Activated CD4-positive, alpha-beta memory T cell treated with anti-CD3 and anti-CD28 coated beads for 36 hours (primary cell): ENCODE measurements at regions not wholly inside any gene's neighbourhood (a gene's known extent, or its start where the extent isn't known, plus 50 kb on each side); places are given as distances from the start of the nearest gene placed in this dataset.

Experiments
- CTCF ChIA-PET: fragments of 350-600 bp; sonication (Branson Sonifier 250); formaldehyde crosslinking; loops from one replicate; lab custom pipeline; 2021; ENCODE audit warnings: antibody characterized with exemption, inconsistent platforms; lab: Charles Lee
- POLR2A ChIA-PET: fragments of 350-600 bp; sonication (Branson Sonifier 250); formaldehyde crosslinking; loops from one replicate; lab custom pipeline; 2021; ENCODE audit warnings: antibody characterized with exemption; lab: Charles Lee
- DNase-seq: peaks from one replicate; pipeline ENCODE4 v3.0.0-alpha.2; 2020
- H3K27ac Mint-ChIP-seq: one replicate; pipeline ENCODE4 v1.8.0; 2021; ENCODE audit warnings: mixed read lengths
- H3K27me3 Mint-ChIP-seq: one replicate; pipeline ENCODE4 v1.8.0; 2021; ENCODE audit warnings: mixed read lengths
- H3K36me3 Mint-ChIP-seq: one replicate; pipeline ENCODE4 v1.8.0; 2021; ENCODE audit warnings: mixed read lengths
- H3K4me1 Mint-ChIP-seq: one replicate; pipeline ENCODE4 v1.8.0; 2021; ENCODE audit warnings: low read depth, mixed read lengths
- H3K4me3 Mint-ChIP-seq: one replicate; pipeline ENCODE4 v1.8.0; 2021; ENCODE audit warnings: mild to moderate bottlenecking, mixed read lengths
- H3K9me3 Mint-ChIP-seq: one replicate; pipeline ENCODE4 v1.8.0; 2021; ENCODE audit warnings: mixed read lengths
- intact Hi-C: fragments of 100-400 bp; cut with micrococcal nuclease; formaldehyde crosslinking; loops from one replicate; pipeline ENCODE4 v1.15.1; 2023

GRCh38 chr18:39667905-39668304, 2102.3 kb upstream of the CELF4 start:
- POLR2A ChIA-PET, result no interaction called here
- H3K4me3 Mint-ChIP-seq, result no peak overlapping the region
- CTCF ChIA-PET, result no interaction called here
- peaks cover 3% of the 10 kb centered on the region for H3K9me3 Mint-ChIP-seq
- no peak overlapping the region for H3K27ac Mint-ChIP-seq
- H3K4me1 Mint-ChIP-seq, result no peaks in the 10 kb centered on the region
- DNase-seq, result no peak
- H3K36me3 Mint-ChIP-seq, result no peaks in the 10 kb centered on the region
- intact Hi-C loops, result no loop called here
- no peaks in the 10 kb centered on the region for H3K27me3 Mint-ChIP-seq

GRCh38 chr18:39666541-39666940, 2100.9 kb upstream of the CELF4 start:
- ChIA-PET POLR2A (no interaction called here), CTCF (no interaction called here)
- intact Hi-C loops, result no loop called here
- H3K4me3 Mint-ChIP-seq, result no peak overlapping the region
- no peak overlapping the region for H3K27ac Mint-ChIP-seq
- DNase-seq, result no peak
- no peaks in the 10 kb centered on the region for H3K36me3 Mint-ChIP-seq
- no peaks in the 10 kb centered on the region for H3K4me1 Mint-ChIP-seq
- H3K9me3 Mint-ChIP-seq, result peaks cover 5% of the 10 kb centered on the region
- no peaks in the 10 kb centered on the region for H3K27me3 Mint-ChIP-seq

GRCh38 chr18:39661856-39662366, 2096.3 kb upstream of the CELF4 start:
- intact Hi-C loops, result no loop called here
- H3K36me3 Mint-ChIP-seq, result no peaks in the 10 kb centered on the region
- no peak overlapping the region for H3K4me3 Mint-ChIP-seq
- ChIA-PET POLR2A (no interaction called here), CTCF (no interaction called here)
- H3K27ac Mint-ChIP-seq, result no peak overlapping the region
- H3K9me3 Mint-ChIP-seq, result peaks cover 5% of the 10 kb centered on the region
- H3K27me3 Mint-ChIP-seq, result no peaks in the 10 kb centered on the region
- no peak for DNase-seq
- H3K4me1 Mint-ChIP-seq, result no peaks in the 10 kb centered on the region

- H3K4me1 Mint-ChIP-seq, result no peaks in the 10 kb centered on the region
- no peak overlapping the region for H3K4me3 Mint-ChIP-seq
- no peak for DNase-seq
- POLR2A ChIA-PET, result no interaction called here
- intact Hi-C loops, result no loop called here
- H3K36me3 Mint-ChIP-seq, result no peaks in the 10 kb centered on the region
- no peaks in the 10 kb centered on the region for H3K27me3 Mint-ChIP-seq
- CTCF ChIA-PET, result no interaction called here
- no peak overlapping the region for H3K27ac Mint-ChIP-seq
- peaks cover 5% of the 10 kb centered on the region for H3K9me3 Mint-ChIP-seq
These were observed 2094.5 kb upstream of the CELF4 start for GRCh38 chr18:39660141-39660540.

GRCh38 chr18:39655341-39655740, 2089.7 kb upstream of the CELF4 start:
- Mint-ChIP-seq H3K9me3 (no peaks in the 10 kb centered on the region), H3K27ac (no peak overlapping the region), H3K27me3 (no peaks in the 10 kb centered on the region), H3K4me3 (no peak overlapping the region), H3K36me3 (no peaks in the 10 kb centered on the region), H3K4me1 (no peaks in the 10 kb centered on the region)
- ChIA-PET POLR2A (no interaction called here), CTCF (no interaction called here)
- intact Hi-C loops, result no loop called here
- no peak for DNase-seq

GRCh38 chr18:39653221-39653620, 2087.6 kb upstream of the CELF4 start:
- intact Hi-C loops, result no loop called here
- no peaks in the 10 kb centered on the region for H3K36me3 Mint-ChIP-seq

GRCh38 chr18:39648616-39649015, 2083.0 kb upstream of the CELF4 start:
- Mint-ChIP-seq H3K27me3 (no peaks in the 10 kb centered on the region), H3K4me1 (no peaks in the 10 kb centered on the region), H3K36me3 (no peaks in the 10 kb centered on the region), H3K4me3 (no peak overlapping the region), H3K27ac (no peak overlapping the region), H3K9me3 (no peaks in the 10 kb centered on the region)
- DNase-seq, result no peak
- ChIA-PET CTCF (interaction anchor here (0.7 kb wide), 1 partner anchor 1182 kb away, joined by 3 read pairs; no protein-coding TSS in a partner anchor), POLR2A (no interaction called here)
- intact Hi-C loops, result no loop called here

More at GRCh38 chr18:39653221-39653620, 2087.6 kb upstream of the CELF4 start:
- H3K4me3 Mint-ChIP-seq, result no peak overlapping the region
- ChIA-PET POLR2A (no interaction called here), CTCF (no interaction called here)
- H3K27ac Mint-ChIP-seq, result no peak overlapping the region
- no peaks in the 10 kb centered on the region for H3K27me3 Mint-ChIP-seq
- no peaks in the 10 kb centered on the region for H3K4me1 Mint-ChIP-seq
- no peaks in the 10 kb centered on the region for H3K9me3 Mint-ChIP-seq
- no peak for DNase-seq

GRCh38 chr18:39647627-39648534, 2082.3 kb upstream of the CELF4 start:
- Mint-ChIP-seq H3K36me3 (no peaks in the 10 kb centered on the region), H3K27me3 (no peaks in the 10 kb centered on the region), H3K27ac (no peak overlapping the region), H3K4me1 (no peaks in the 10 kb centered on the region), H3K9me3 (no peaks in the 10 kb centered on the region), H3K4me3 (no peak overlapping the region)
- ChIA-PET CTCF (no interaction called here), POLR2A (no interaction called here)
- DNase-seq, result no peak
- intact Hi-C loops, result no loop called here

GRCh38 chr18:39638224-39638623, 2072.6 kb upstream of the CELF4 start:
- no peak overlapping the region for H3K27ac Mint-ChIP-seq
- no peak overlapping the region for H3K4me3 Mint-ChIP-seq
- CTCF ChIA-PET, result no interaction called here
- POLR2A ChIA-PET, result no interaction called here
- no peaks in the 10 kb centered on the region for H3K36me3 Mint-ChIP-seq
- intact Hi-C loops, result no loop called here
- no peak for DNase-seq
- peaks cover 2% of the 10 kb centered on the region for H3K9me3 Mint-ChIP-seq
- no peaks in the 10 kb centered on the region for H3K4me1 Mint-ChIP-seq
- H3K27me3 Mint-ChIP-seq, result no peaks in the 10 kb centered on the region

GRCh38 chr18:39636931-39637330, 2071.3 kb upstream of the CELF4 start:
- CTCF ChIA-PET, result no interaction called here

GRCh38 chr18:39635966-39636365, 2070.4 kb upstream of the CELF4 start:
- Mint-ChIP-seq H3K4me1 (no peaks in the 10 kb centered on the region), H3K27ac (no peak overlapping the region), H3K27me3 (no peaks in the 10 kb centered on the region), H3K9me3 (peaks cover 2% of the 10 kb centered on the region), H3K4me3 (no peak overlapping the region), H3K36me3 (no peaks in the 10 kb centered on the region)
- ChIA-PET POLR2A (no interaction called here), CTCF (no interaction called here)
- intact Hi-C loops, result no loop called here
- DNase-seq, result no peak

More at GRCh38 chr18:39636931-39637330, 2071.3 kb upstream of the CELF4 start:
- Mint-ChIP-seq H3K9me3 (peaks cover 2% of the 10 kb centered on the region), H3K36me3 (no peaks in the 10 kb centered on the region), H3K27me3 (no peaks in the 10 kb centered on the region), H3K4me3 (no peak overlapping the region), H3K27ac (no peak overlapping the region), H3K4me1 (no peaks in the 10 kb centered on the region)
- POLR2A ChIA-PET, result no interaction called here
- no peak for DNase-seq
- intact Hi-C loops, result no loop called here

- intact Hi-C loops, result no loop called here
- Mint-ChIP-seq H3K9me3 (no peaks in the 10 kb centered on the region), H3K4me1 (no peaks in the 10 kb centered on the region), H3K36me3 (no peaks in the 10 kb centered on the region), H3K27ac (no peak overlapping the region), H3K4me3 (no peak overlapping the region), H3K27me3 (no peaks in the 10 kb centered on the region)
- POLR2A ChIA-PET, result no interaction called here
- DNase-seq, result no peak
- CTCF ChIA-PET, result interaction anchor here (0.7 kb wide), 1 partner anchor 1497 kb away, joined by 3 read pairs; no protein-coding TSS in a partner anchor
These were observed 2069.6 kb upstream of the CELF4 start for GRCh38 chr18:39635192-39635591.

- H3K36me3 Mint-ChIP-seq, result no peaks in the 10 kb centered on the region
- ChIA-PET POLR2A (no interaction called here), CTCF (no interaction called here)
- H3K27ac Mint-ChIP-seq, result no peak overlapping the region
- H3K27me3 Mint-ChIP-seq, result no peaks in the 10 kb centered on the region
- H3K4me1 Mint-ChIP-seq, result no peaks in the 10 kb centered on the region
- intact Hi-C loops, result no loop called here
- peaks cover 3% of the 10 kb centered on the region for H3K9me3 Mint-ChIP-seq
- H3K4me3 Mint-ChIP-seq, result no peak overlapping the region
- no peak for DNase-seq
These were observed 2062.3 kb upstream of the CELF4 start for GRCh38 chr18:39627936-39628335.
